A549 (cell line): ENCODE measurements at regions not wholly inside any gene's neighbourhood (a gene's known extent, or its start where the extent isn't known, plus 50 kb on each side); places are given as distances from the start of the nearest gene placed in this dataset.

Source experiments
- ATAC-seq, 2 experiments: fragments of 200-7000 bp in 1 of 2; fragments of >200 bp in 1 of 2; cut with Nextera tagmentation in 1 of 2; cut with Tn5 transposase in 1 of 2; 3 replicates each; pipeline versions ENCODE4 v1.8.0 to v1.9.1; 2018 to 2020; ENCODE audit warnings: mild to moderate bottlenecking in 1 of 2, moderate library complexity in 1 of 2
- CTCF ChIA-PET: fragments of 300-600 bp; sonication (Branson Sonifier 250); formaldehyde crosslinking; extraction: SDS; loops from one replicate; lab custom pipeline; 2021; ENCODE audit warnings: antibody characterized with exemption, inconsistent platforms; lab: Yijun Ruan, JAX
- POLR2A ChIA-PET: fragments of 350-600 bp; formaldehyde crosslinking; extraction: SDS; loops from one replicate; lab custom pipeline; 2021; ENCODE audit warnings: antibody characterized with exemption, inconsistent platforms; lab: Yijun Ruan, JAX
- DNase-seq, 2 experiments: peaks; one replicate each; pipeline versions ENCODE4 v3.0.0 to v3.0.0-alpha.2; 2011 to 2016; ENCODE audit warnings: low read depth in 1 of 2, low spot score in 1 of 2
- FAIRE-seq: peaks from 2 replicates; lab custom pipeline; 2011; peaks lifted over from hg19 to GRCh38; lab: Jason Lieb, UNC
- H3K27ac ChIP-seq, 2 experiments: fragments of >200 bp; sonication (Bioruptor Twin); formaldehyde crosslinking; 3 replicates each; pipeline ENCODE4 v1.5.1; 2016 to 2017
- H3K4me1 ChIP-seq: fragments of >200 bp; sonication (Bioruptor Twin); formaldehyde crosslinking; 3 replicates; pipeline ENCODE4 v1.6.1; 2016
- H3K4me2 ChIP-seq: fragments of >200 bp; sonication (Bioruptor Twin); formaldehyde crosslinking; 3 replicates; pipeline ENCODE4 v1.6.1; 2016
- H3K4me3 ChIP-seq: fragments of >200 bp; sonication (Bioruptor Twin); formaldehyde crosslinking; 3 replicates; pipeline ENCODE4 v1.5.1; 2016
- H3K9me3 ChIP-seq: fragments of >200 bp; sonication (Bioruptor Twin); formaldehyde crosslinking; 3 replicates; pipeline ENCODE4 v1.6.1; 2016
- CHD2 ChIP-seq: fragments of 150-350 bp; IDR thresholded peaks from 2 replicates; pipeline ENCODE4 v1.6.1; 2014; ENCODE audit warnings: low read length; ENCODE audit not compliant: partially characterized antibody
- CHD4 ChIP-seq: fragments of 200-600 bp; sonication (generic); IDR thresholded peaks from 2 replicates; pipeline ENCODE4 v1.6.1; 2016; ENCODE audit warnings: antibody characterized with exemption, mild to moderate bottlenecking, borderline replicate concordance
- EHMT2 ChIP-seq: fragments of 200-600 bp; sonication (generic); IDR thresholded peaks from 2 replicates; pipeline ENCODE4 v1.6.1; 2016; ENCODE audit warnings: antibody characterized with exemption, low read depth, mild to moderate bottlenecking, moderate library complexity
- EP300 ChIP-seq, 2 experiments: fragments of >200 bp; sonication (Bioruptor Twin); formaldehyde crosslinking; IDR thresholded peaks; 2 replicates in 1 of 2; 3 replicates in 1 of 2; pipeline ENCODE4 v1.6.1; 2016 to 2017
- FOSB ChIP-seq: fragments of 250-450 bp; sonication (Bioruptor Pico); IDR thresholded peaks from 2 replicates; pipeline ENCODE4 v1.5.0; 2020; ENCODE audit warnings: mild to moderate bottlenecking, moderate library complexity
- FOSL2 ChIP-seq, 2 experiments: fragments of 450-650 bp in 1 of 2; fragments of >200 bp in 1 of 2; sonication (Bioruptor Twin) in 1 of 2; formaldehyde crosslinking; IDR thresholded peaks; 2 replicates each; pipeline versions ENCODE4 v1.5.0 to v1.6.1; 2016 to 2020; ENCODE audit warnings: mild to moderate bottlenecking in 1 of 2, moderate library complexity in 1 of 2
- FOXS1 ChIP-seq: fragments of 250-450 bp; sonication (Bioruptor Pico); IDR thresholded peaks from 2 replicates; pipeline ENCODE4 v1.5.0; 2020; ENCODE audit warnings: mild to moderate bottlenecking, moderate library complexity
- HOXA7 ChIP-seq: fragments of 250-450 bp; sonication (Bioruptor Pico); IDR thresholded peaks from 2 replicates; pipeline ENCODE4 v1.5.0; 2020; ENCODE audit warnings: mild to moderate bottlenecking, moderate library complexity
- HOXB13 ChIP-seq: fragments of 250-450 bp; sonication (Bioruptor Pico); IDR thresholded peaks from 2 replicates; pipeline ENCODE4 v1.5.0; 2020; ENCODE audit warnings: low read depth, mild to moderate bottlenecking, moderate library complexity
- HOXB5 ChIP-seq: fragments of 250-450 bp; sonication (Bioruptor Pico); IDR thresholded peaks from 2 replicates; pipeline ENCODE4 v1.5.0; 2020; ENCODE audit warnings: mild to moderate bottlenecking, moderate library complexity
- KDM5A ChIP-seq: fragments of 200-600 bp; sonication (generic); IDR thresholded peaks from 2 replicates; pipeline ENCODE4 v1.6.1; 2016; ENCODE audit warnings: antibody characterized with exemption, mild to moderate bottlenecking
- MYC ChIP-seq: IDR thresholded peaks from 2 replicates; pipeline ENCODE4 v1.6.1; 2012; ENCODE audit warnings: mild to moderate bottlenecking, inconsistent platforms, low read length, improper control_type of control experiment, borderline replicate concordance
- NR3C1 ChIP-seq: fragments of >200 bp; sonication (Bioruptor Twin); formaldehyde crosslinking; IDR thresholded peaks from 3 replicates; pipeline ENCODE4 v1.6.1; 2017
- PHF8 ChIP-seq: fragments of 200-600 bp; sonication (generic); IDR thresholded peaks from 2 replicates; pipeline ENCODE4 v1.6.1; 2016; ENCODE audit warnings: low read depth, mild to moderate bottlenecking, antibody characterized with exemption, moderate library complexity, borderline replicate concordance
- RAD21 ChIP-seq, 2 experiments: fragments of >200 bp in 1 of 2; sonication (Bioruptor Twin) in 1 of 2; formaldehyde crosslinking in 1 of 2; IDR thresholded peaks in 1 of 2; conservative IDR thresholded peaks in 1 of 2; 2 replicates in 1 of 2; 3 replicates in 1 of 2; pipeline ENCODE4 v1.6.1; 2012 to 2018; ENCODE audit warnings: inconsistent platforms in 1 of 2
- RCOR1 ChIP-seq: fragments of 150-350 bp; IDR thresholded peaks from 2 replicates; pipeline ENCODE4 v1.6.1; 2014; ENCODE audit warnings: antibody characterized with exemption, low read length, low read depth
- RFX5 ChIP-seq: fragments of 450-650 bp; IDR thresholded peaks from 2 replicates; pipeline ENCODE4 v1.7.1; 2014; ENCODE audit warnings: antibody characterized with exemption, mild to moderate bottlenecking, moderate library complexity
- RNF2 ChIP-seq: fragments of 200-600 bp; sonication (generic); IDR thresholded peaks from 2 replicates; pipeline ENCODE4 v1.6.1; 2016; ENCODE audit warnings: low read depth, mild to moderate bottlenecking, antibody characterized with exemption, moderate library complexity, borderline replicate concordance
- SREBF2 ChIP-seq: fragments of 450-650 bp; IDR thresholded peaks from 2 replicates; pipeline ENCODE4 v1.6.1; 2014; ENCODE audit warnings: mild to moderate bottlenecking, moderate library complexity
- TP53 ChIP-seq: fragments of 250-450 bp; sonication (Bioruptor Pico); IDR thresholded peaks from 2 replicates; pipeline ENCODE4 v1.5.0; 2021; ENCODE audit warnings: mild to moderate bottlenecking, moderate library complexity
- ZNF302 ChIP-seq: fragments of 250-450 bp; sonication (Bioruptor Pico); IDR thresholded peaks from 2 replicates; pipeline ENCODE4 v1.9.0; 2021; ENCODE audit warnings: inconsistent platforms, mild to moderate bottlenecking, moderate library complexity
- ZSCAN20 ChIP-seq: fragments of 250-450 bp; sonication (Bioruptor Pico); IDR thresholded peaks from 2 replicates; pipeline ENCODE4 v1.8.0; 2022; ENCODE audit warnings: mild to moderate bottlenecking, moderate library complexity
- WGBS: methylation state at CpG from one replicate; pipeline ENCODE4 v1.1.6; 2017; ENCODE audit errors: missing lambda C conversion rate; 5-methylcytosine and 5-hydroxymethylcytosine counted together
- TF ChIP-seq, protein P1 (sequence below): fragments of >200 bp; sonication (Bioruptor Twin); formaldehyde crosslinking; IDR thresholded peaks from 3 replicates; pipeline ENCODE4 v1.6.1; 2016
- TF ChIP-seq, protein P2 (sequence below): fragments of 450-650 bp; IDR thresholded peaks from 2 replicates; pipeline ENCODE4 v1.6.1; 2014; ENCODE audit warnings: antibody characterized with exemption
- TF ChIP-seq, protein P3 (sequence below): fragments of 250-450 bp; sonication (Bioruptor Pico); IDR thresholded peaks from 2 replicates; pipeline ENCODE4 v1.5.0; 2020; ENCODE audit warnings: low read depth, mild to moderate bottlenecking, moderate library complexity
- TF ChIP-seq, protein P4 (sequence below): fragments of >200 bp; sonication (Bioruptor Twin); formaldehyde crosslinking; IDR thresholded peaks from 2 replicates; pipeline ENCODE4 v1.6.1; 2016
- TF ChIP-seq, protein P5 (sequence below): IDR thresholded peaks from 2 replicates; pipeline ENCODE4 v1.6.1; 2012
- TF ChIP-seq, protein P6 (sequence below): fragments of 250-450 bp; sonication (Bioruptor Pico); IDR thresholded peaks from 2 replicates; pipeline ENCODE4 v1.5.0; 2021; ENCODE audit warnings: mild to moderate bottlenecking, moderate library complexity, borderline replicate concordance

DNA sequence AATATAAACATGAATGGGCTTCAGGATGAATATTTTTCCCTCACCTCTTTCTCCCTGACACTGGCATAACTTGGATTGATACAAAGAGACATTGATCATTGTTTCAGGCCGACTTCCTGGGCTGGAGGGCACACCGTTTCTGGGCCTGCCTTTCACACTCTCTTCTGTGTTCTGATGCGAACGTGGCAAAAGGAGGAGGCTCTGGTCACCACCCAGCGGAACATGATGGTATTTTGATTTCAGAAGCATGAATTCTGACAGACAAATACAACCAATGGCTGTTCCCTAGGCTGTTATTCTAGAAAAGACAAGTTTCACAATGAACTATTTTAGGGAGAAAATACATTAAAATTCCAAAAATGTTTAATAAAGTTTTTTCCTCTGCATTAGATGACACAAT, 534.5 kb upstream of the MKI67 start:
- Histone ChIP-seq H3K4me1 (no peaks in the 10 kb centered on the region), H3K27ac (no peak overlapping the region), H3K4me3 (no peak overlapping the region), H3K4me2 (no peak overlapping the region), H3K9me3 (no peaks in the 10 kb centered on the region)
- TF ChIP-seq KDM5A = no peak
- 0 out of 5 replicates have a peak, but pooled peaks of 1 of the 2 experiments have one; percentile 5 for TF ChIP-seq RAD21 (conservative IDR thresholded peaks at IDR 0.05 in 1 of 2, IDR thresholded peaks at IDR 0.05 in 1 of 2)
- no peak for FAIRE-seq
- POLR2A ChIA-PET = no interaction called here
- CTCF ChIA-PET = no interaction called here
- DNase-seq = peak in 1 of 2 experiments; percentile 8
- 0 out of 6 replicates have a peak, but pooled peaks of 1 of the 2 experiments have one; percentile 35 for ATAC-seq
- WGBS = 2% methylated on average over 5 of the region's 5 CpGs

DNA sequence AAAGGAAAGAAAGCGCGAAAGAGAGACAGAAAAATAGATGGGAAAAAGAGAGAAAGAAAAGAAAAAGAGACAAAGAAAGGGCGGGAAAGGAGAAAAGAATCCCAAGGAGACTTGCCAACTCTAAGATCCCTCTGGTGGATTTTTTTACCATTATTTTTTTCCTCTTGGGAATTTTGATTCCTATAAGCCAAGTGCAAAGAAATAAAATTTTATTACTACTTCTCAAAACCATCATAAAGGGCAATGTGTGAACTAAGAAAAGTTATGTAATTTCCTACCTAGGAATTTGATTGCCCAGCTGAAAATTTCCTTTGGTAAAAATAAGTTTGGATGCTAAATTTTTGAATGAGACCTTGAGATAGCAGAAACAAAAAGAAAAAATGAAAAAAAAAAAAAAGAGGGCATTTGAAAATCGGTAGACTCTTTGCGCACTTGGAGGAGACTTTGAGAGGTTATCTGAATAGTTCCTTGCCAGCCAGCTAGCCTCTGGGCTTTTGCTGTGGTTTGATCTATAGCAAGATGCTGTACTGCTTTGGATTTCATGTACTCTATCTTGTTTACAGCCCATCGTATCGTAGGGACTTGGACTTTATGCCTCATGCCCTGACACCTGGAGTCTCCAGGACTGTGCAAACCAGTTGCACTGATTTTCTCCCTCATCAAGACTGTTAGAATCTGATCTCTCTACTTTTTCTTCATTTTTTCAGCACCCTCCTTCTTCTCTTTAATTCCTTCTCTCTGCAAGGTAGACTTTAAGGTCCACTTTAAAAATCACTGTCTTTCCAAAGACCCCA, 535.4 kb upstream of the MKI67 start:
- no peak for FAIRE-seq

DNA sequence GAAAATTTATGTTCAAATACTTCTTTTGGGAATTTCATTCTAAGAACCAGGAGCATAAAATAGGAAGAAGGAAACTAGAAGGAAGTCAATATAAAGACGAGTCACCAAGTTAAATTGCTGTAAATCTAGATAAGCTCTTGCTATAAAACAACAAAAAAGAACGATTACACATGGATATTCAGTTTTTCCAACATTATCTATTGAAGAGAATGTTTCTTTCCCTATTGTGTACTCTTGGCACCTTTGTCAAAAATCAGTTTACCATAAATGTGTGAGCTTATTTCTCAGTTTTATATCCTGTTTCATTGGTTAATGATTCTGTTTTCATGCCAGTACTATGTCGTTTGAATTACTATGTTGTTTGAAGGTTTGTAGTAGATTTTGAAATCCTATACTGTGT, 536.3 kb upstream of the MKI67 start:
- DNase-seq = no peak
- ChIA-PET CTCF (no interaction called here), POLR2A (no interaction called here)
- H3K9me3 ChIP-seq = no peaks in the 10 kb centered on the region
- no peak for ATAC-seq
- WGBS = under 1% methylated on average over 3 of the region's 3 CpGs
- H3K4me2 ChIP-seq = no peak overlapping the region
- FAIRE-seq = no peak
- no peaks in the 10 kb centered on the region for H3K4me1 ChIP-seq
- H3K4me3 ChIP-seq = no peak overlapping the region
- no peak overlapping the region for H3K27ac ChIP-seq
- TF ChIP-seq FOXS1 (CRISPR knock-in tag) (no peak), EHMT2 (no peak), FOSL2 (IDR thresholded peaks at IDR 0.05) (no peak), FOSL2 (CRISPR knock-in tag; IDR thresholded peaks at IDR 0.05) (no peak), MYC (no peak), EP300 (IDR thresholded peaks at IDR 0.05) (no peak), CHD4 (no peak), HOXB13 (CRISPR knock-in tag) (no peak), NR3C1 (no peak), CHD2 (no peak), HOXB5 (CRISPR knock-in tag) (no peak), TP53 (CRISPR knock-in tag) (no peak), KDM5A (no peak), PHF8 (no peak), HOXA7 (CRISPR knock-in tag) (no peak)
- TF ChIP-seq, protein P1, sequence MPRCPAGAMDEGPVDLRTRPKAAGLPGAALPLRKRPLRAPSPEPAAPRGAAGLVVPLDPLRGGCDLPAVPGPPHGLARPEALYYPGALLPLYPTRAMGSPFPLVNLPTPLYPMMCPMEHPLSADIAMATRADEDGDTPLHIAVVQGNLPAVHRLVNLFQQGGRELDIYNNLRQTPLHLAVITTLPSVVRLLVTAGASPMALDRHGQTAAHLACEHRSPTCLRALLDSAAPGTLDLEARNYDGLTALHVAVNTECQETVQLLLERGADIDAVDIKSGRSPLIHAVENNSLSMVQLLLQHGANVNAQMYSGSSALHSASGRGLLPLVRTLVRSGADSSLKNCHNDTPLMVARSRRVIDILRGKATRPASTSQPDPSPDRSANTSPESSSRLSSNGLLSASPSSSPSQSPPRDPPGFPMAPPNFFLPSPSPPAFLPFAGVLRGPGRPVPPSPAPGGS = no peak
- TF ChIP-seq, protein P2, sequence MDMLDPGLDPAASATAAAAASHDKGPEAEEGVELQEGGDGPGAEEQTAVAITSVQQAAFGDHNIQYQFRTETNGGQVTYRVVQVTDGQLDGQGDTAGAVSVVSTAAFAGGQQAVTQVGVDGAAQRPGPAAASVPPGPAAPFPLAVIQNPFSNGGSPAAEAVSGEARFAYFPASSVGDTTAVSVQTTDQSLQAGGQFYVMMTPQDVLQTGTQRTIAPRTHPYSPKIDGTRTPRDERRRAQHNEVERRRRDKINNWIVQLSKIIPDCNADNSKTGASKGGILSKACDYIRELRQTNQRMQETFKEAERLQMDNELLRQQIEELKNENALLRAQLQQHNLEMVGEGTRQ = no peak
- TF ChIP-seq, protein P3, sequence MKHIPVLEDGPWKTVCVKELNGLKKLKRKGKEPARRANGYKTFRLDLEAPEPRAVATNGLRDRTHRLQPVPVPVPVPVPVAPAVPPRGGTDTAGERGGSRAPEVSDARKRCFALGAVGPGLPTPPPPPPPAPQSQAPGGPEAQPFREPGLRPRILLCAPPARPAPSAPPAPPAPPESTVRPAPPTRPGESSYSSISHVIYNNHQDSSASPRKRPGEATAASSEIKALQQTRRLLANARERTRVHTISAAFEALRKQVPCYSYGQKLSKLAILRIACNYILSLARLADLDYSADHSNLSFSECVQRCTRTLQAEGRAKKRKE (CRISPR knock-in tag) = no peak
- TF ChIP-seq, protein P4, sequence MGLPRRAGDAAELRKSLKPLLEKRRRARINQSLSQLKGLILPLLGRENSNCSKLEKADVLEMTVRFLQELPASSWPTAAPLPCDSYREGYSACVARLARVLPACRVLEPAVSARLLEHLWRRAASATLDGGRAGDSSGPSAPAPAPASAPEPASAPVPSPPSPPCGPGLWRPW = no peak

More for the DNA sequence above, 535.4 kb upstream of the MKI67 start:
- Histone ChIP-seq H3K4me1 (no peaks in the 10 kb centered on the region), H3K4me2 (no peak overlapping the region), H3K4me3 (no peak overlapping the region), H3K9me3 (no peaks in the 10 kb centered on the region), H3K27ac (no peak overlapping the region)
- no peak for ATAC-seq
- ChIA-PET CTCF (no interaction called here), POLR2A (no interaction called here)
- no peak for TF ChIP-seq ZNF302
- no peak for TF ChIP-seq EP300 (IDR thresholded peaks at IDR 0.05)
- TF ChIP-seq SREBF2 = no peak
- TF ChIP-seq FOSB = no peak
- TF ChIP-seq, protein P4 = no peak
- TF ChIP-seq NR3C1 = no peak
- TF ChIP-seq, protein P5, sequence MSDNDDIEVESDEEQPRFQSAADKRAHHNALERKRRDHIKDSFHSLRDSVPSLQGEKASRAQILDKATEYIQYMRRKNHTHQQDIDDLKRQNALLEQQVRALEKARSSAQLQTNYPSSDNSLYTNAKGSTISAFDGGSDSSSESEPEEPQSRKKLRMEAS = no peak
- no peak for TF ChIP-seq MYC
- TF ChIP-seq HOXA7 (CRISPR knock-in tag) = no peak
- no peak for TF ChIP-seq RFX5
- TF ChIP-seq, protein P6, sequence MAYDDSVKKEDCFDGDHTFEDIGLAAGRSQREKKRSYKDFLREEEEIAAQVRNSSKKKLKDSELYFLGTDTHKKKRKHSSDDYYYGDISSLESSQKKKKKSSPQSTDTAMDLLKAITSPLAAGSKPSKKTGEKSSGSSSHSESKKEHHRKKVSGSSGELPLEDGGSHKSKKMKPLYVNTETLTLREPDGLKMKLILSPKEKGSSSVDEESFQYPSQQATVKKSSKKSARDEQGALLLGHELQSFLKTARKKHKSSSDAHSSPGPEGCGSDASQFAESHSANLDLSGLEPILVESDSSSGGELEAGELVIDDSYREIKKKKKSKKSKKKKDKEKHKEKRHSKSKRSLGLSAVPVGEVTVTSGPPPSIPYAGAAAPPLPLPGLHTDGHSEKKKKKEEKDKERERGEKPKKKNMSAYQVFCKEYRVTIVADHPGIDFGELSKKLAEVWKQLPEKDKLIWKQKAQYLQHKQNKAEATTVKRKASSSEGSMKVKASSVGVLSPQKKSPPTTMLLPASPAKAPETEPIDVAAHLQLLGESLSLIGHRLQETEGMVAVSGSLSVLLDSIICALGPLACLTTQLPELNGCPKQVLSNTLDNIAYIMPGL (CRISPR knock-in tag) = no peak
- TF ChIP-seq KDM5A = no peak
- no peak for TF ChIP-seq RNF2
- no peak for TF ChIP-seq RCOR1
- no peak for TF ChIP-seq HOXB5 (CRISPR knock-in tag)
- no peak for TF ChIP-seq TP53 (CRISPR knock-in tag)
- no peak for TF ChIP-seq ZSCAN20
- TF ChIP-seq FOSL2 (IDR thresholded peaks at IDR 0.05) = no peak
- TF ChIP-seq FOSL2 (CRISPR knock-in tag; IDR thresholded peaks at IDR 0.05) = no peak
- DNase-seq = no peak
- 16% methylated on average over 7 of the region's 7 CpGs for WGBS
